ENCODE measurements at regions not wholly inside any gene's neighbourhood (a gene's known extent, or its start where the extent isn't known, plus 50 kb on each side); places are given as distances from the start of the nearest gene placed in this dataset.
"Not testable (repeated sequence)": the region's sequence is repeated elsewhere in the genome, so short reads cannot be mapped to it uniquely, and the experiment has no call there.

DNA sequence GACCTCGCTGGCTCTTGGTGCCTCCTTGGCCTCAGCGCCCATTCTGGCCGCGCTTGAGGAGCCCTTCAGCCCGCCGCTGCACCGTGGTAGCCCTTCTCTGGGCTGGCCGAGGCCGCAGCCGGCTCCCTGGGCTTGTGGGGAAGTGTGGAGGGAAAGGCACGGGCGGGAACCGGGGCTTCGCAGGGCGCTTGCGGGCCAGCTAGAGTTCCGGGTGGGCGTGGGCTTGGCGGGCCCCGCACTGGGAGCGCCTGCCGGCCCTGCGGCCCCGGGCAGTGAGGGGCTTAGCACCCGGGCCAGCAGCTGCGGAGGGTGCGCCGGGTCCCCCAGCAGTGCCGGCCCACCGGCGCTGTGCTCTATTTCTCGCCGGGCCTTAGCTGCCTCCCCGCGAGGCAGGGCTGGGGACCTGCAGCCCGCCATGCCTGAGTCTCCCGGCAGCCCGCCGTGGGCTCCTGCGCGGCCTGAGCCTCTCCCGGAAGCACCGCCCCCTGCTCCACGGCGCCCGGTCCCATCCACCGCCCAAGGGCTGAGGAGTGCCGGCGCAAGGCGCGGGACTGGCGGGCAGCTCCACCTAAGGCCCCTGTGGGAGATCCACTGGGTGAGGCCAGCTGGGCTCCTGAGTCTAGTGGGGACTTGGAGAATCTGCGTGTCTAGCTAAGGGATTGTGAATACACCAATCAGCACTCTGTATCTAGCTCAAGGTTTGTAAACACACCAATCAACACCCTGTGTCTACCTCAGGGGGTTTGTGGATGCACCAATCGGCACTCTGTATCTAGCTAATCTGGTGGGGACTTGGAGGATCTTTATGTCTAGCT lies 141.1 kb downstream of the SLCO4C1 start:
- not testable (repeated sequence) for DNase-seq

DNA sequence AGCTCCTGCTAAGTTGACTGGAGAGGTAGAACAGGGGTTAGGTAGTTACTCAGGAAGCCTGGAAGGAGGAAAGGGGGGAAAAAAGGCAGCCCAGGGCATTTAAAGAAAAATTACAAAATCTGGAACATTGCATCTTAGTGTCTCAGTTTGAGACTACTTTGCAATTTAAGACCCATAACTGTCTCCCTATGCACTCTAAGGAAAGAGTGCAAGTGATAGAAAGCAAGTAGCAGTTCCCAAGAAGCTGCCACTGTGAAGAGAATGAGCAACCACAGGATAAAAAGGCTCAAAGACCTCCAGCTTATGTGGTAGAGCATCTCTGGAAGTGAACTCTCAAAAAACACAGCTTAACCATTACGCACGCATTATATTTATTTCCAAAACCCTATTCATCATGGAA lies 141.8 kb downstream of the SLCO4C1 start:
- DNase-seq: no peak

GRCh38 chr5:102153003-102153759 lies 142.9 kb downstream of the SLCO4C1 start:
- DNase-seq: no peak

GRCh38 chr5:102139029-102139428 lies 157.1 kb downstream of the SLCO4C1 start:
- no peak for DNase-seq

- DNase-seq: no peak
Observed at GRCh38 chr5:102138243-102138653, 157.8 kb downstream of the SLCO4C1 start.

- DNase-seq: no peak
Observed at GRCh38 chr5:102130890-102131289, 165.2 kb downstream of the SLCO4C1 start.

- no peak for DNase-seq
Observed at GRCh38 chr5:102130386-102130785, 165.7 kb downstream of the SLCO4C1 start.

GRCh38 chr5:102119252-102119651 lies 176.8 kb downstream of the SLCO4C1 start:
- no peak for DNase-seq

GRCh38 chr5:102115736-102116135 lies 180.3 kb downstream of the SLCO4C1 start:
- DNase-seq: no peak

- no peak for DNase-seq
Observed at GRCh38 chr5:102114525-102115069, 181.5 kb downstream of the SLCO4C1 start.

DNA sequence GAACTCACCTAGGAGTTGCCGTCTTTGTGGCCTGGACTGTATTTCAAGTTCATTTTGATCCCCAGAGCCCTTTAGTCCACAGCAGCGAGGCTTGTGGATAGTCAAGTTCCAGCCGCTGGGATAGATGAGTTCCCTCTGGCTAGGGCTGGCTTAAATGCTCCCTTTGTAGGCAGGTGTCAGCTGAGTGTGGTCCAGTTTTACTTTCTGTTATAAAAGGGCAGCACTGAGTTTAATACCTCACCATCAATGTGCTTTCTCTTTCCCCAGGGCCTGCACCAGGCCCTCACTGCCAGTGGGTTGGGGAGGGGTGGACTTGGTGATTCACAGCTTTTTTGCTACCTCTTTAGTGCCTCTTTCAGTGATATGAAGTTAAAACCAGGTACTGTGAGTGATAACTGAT lies 188.2 kb downstream of the SLCO4C1 start:
- DNase-seq: no peak

- no peak for DNase-seq
Observed at GRCh38 chr5:102106599-102106998, 189.5 kb downstream of the SLCO4C1 start.

DNA sequence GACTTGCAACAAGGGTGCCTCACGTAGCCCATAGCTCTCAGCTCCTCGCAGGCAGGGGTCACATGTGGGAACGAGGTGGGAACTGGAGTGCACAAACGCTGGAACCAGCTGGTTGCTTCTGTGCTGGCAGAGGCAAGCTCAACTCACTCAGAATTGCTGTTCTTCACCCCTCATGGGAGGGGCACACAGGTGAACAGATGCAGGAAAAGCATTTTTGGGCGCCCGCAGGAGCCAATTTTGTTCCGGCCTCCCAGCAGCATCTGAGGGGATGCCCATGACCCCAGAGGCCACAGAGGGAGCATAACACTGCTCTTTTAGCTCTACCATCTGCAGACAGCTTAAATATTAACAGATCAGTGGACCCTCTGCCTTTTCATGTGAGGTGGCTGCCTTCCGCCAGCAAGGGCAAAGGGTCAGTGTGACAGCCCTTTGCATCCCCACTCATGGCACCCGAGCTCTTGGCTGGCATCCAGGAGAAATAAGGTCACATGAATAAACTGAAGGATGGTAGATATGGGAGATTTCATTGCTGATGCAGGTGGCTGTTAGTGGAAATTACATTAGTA lies 196.2 kb downstream of the SLCO4C1 start:
- DNase-seq: no peak

DNA sequence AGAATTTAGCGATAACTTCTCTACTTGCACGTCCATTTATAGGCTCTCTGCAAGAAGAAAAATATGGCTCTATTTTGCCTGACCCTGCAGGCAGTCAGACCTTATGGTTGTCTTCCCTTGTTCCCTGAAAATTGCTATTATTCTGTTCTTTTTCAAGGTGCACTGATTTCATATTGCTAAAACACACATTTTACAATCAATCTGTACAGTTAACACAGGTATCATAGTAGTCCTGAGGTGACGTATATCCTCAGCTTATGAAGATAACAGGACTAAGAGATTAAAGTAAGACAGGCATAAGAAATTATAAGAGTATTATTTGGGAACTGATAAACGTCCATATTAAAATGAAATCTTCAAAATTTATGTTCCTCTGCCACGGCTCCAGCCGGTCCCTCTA lies 197.0 kb downstream of the SLCO4C1 start:
- not testable (repeated sequence) for DNase-seq

GRCh38 chr5:102098606-102099005 lies 197.5 kb downstream of the SLCO4C1 start:
- DNase-seq: not testable (repeated sequence)

- DNase-seq: no peak
Observed at GRCh38 chr5:102090770-102091169, 205.3 kb downstream of the SLCO4C1 start.

GRCh38 chr5:102089883-102090282 lies 206.2 kb downstream of the SLCO4C1 start:
- DNase-seq: no peak

GRCh38 chr5:102087906-102088305 lies 208.2 kb downstream of the SLCO4C1 start:
- no peak for DNase-seq

DNA sequence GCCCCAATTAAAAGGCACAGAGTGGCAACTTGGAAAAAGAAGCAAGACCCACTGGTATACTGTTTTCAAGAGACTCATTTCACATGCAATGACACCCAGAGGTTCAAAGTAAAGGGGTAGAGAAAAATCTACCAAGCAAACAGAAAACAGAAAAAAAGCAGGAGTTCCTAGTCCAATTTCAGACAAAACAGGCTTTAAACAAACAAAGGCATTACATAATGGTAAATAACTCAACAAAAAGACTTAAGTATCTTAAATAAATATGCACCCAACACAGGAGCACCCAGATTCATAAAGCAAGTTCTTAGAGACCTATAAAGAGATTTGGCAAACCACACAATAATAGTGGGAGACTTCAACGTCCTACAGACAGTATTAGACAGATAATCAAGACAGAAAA lies 215.8 kb downstream of the SLCO4C1 start:
- no peak for DNase-seq

DNA sequence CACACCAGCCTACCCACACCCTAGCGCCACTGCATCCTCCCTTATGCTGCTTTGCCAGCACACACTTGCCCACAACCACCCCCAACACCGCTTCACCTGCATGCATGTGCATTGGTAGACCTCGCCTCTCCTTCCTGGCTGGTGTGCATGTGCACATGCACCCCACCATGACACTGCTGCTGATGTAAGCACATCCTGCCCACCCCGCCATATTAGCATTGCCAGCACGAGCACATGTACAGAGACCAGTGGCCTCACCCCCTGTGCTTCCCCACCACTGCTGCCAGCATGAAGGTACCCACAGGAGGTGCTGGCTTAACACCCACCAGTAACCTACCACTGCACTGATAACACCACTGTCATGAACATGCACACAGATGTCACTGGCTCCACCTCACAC lies 218.2 kb downstream of the SLCO4C1 start:
- no peak for DNase-seq

DNA sequence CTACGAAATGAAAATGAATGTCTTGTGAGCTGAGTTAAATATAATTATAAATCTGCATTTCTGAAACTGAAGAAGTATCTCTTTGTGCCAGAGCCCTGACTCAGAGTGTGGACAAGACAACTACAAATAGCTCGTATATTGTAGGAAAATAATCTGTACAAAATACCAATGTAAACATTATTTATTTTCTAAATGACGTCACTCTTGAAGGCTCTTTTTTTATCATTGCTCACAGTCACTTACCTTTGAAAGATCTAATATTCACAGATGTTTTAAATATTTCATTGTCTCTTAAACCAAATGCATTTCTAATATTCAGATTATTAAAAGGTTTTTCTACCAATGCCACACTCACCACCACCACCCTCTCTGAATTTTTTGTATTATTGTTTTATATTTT lies 226.1 kb downstream of the SLCO4C1 start:
- DNase-seq: no peak

DNA sequence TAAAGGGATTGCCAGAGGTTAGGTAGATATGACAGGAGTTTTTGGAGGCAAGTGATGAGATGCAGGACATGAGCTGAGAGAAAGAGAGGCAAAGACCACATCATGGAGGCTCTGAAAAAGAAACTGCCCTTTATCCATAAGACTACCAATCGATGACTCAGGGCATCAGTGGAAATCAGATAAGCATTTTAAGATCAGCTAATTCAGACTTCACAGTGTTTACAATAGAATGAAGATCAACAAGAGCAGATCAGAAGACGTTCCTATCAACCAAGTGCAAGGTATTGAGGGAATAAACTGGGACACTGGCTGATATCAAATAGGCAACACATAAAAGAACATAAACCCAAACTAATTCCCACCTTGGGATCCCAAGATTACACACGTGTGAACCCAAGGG lies 227.2 kb downstream of the SLCO4C1 start:
- DNase-seq: no peak

- no peak for DNase-seq
Observed at GRCh38 chr5:102049517-102049916, 246.6 kb downstream of the SLCO4C1 start.

DNA sequence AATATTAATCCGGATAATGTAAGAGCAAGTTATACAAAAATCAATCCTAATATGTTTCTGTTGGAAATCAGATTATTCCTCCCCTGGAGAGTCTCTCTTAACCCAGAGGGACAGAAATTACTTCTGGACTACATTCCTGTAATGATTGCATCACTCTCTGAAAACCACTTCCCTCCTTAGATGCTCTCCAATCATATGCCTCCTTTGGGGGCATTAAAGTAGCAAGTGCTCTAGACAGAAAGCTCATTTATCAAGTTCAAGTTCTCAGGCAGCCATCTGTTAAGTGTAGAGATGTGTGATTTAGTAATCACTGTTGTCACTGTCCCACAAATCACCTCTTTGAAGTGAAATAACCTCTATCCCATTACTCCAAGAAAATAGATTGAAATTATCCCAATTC lies 247.1 kb downstream of the SLCO4C1 start:
- DNase-seq: no peak
